ENCODE measurements at regions not wholly inside any gene's neighbourhood (a gene's known extent, or its start where the extent isn't known, plus 50 kb on each side); places are given as distances from the start of the nearest gene placed in this dataset.
A peak's percentile ranks its signal among the peaks of the same experiment; 100 is the strongest.

GRCh38 chr1:239436286-239436685 is 49.9 kb downstream of the CHRM3 start:
- no peak for DNase-seq (ENCODE audit: extremely low read depth in 1 of 11, low read depth in 9 of 11, low spot score in 4 of 11)

- no peak for DNase-seq (ENCODE audit: extremely low read depth in 1 of 11, low read depth in 9 of 11, low spot score in 4 of 11)
Observed at GRCh38 chr1:239437822-239438221, 51.5 kb downstream of the CHRM3 start.

GRCh38 chr1:239438891-239439290 is 52.5 kb downstream of the CHRM3 start:
- DNase-seq (ENCODE audit: extremely low read depth in 1 of 11, low read depth in 9 of 11, low spot score in 4 of 11) = no peak

GRCh38 chr1:239443361-239443760 is 57.0 kb downstream of the CHRM3 start:
- DNase-seq (ENCODE audit: extremely low read depth in 1 of 11, low read depth in 9 of 11, low spot score in 4 of 11) = peak in 4 of 11 donors; percentile 4 to 41 (median 26)

- DNase-seq (ENCODE audit: extremely low read depth in 1 of 11, low read depth in 9 of 11, low spot score in 4 of 11) = no peak
Observed at GRCh38 chr1:239446611-239447010, 60.2 kb downstream of the CHRM3 start.

- DNase-seq (ENCODE audit: extremely low read depth in 1 of 11, low read depth in 9 of 11, low spot score in 4 of 11) = no peak
Observed at GRCh38 chr1:239448911-239449310, 62.5 kb downstream of the CHRM3 start.

GRCh38 chr1:239455743-239456142 is 69.4 kb downstream of the CHRM3 start:
- DNase-seq (ENCODE audit: extremely low read depth in 1 of 11, low read depth in 9 of 11, low spot score in 4 of 11) = no peak

GRCh38 chr1:239456788-239457187 is 70.4 kb downstream of the CHRM3 start:
- DNase-seq (ENCODE audit: extremely low read depth in 1 of 11, low read depth in 9 of 11, low spot score in 4 of 11) = no peak

- DNase-seq (ENCODE audit: extremely low read depth in 1 of 11, low read depth in 9 of 11, low spot score in 4 of 11) = no peak
Observed at GRCh38 chr1:239457491-239458143, 71.2 kb downstream of the CHRM3 start.

- no peak for DNase-seq (ENCODE audit: extremely low read depth in 1 of 11, low read depth in 9 of 11, low spot score in 4 of 11)
Observed at GRCh38 chr1:239458144-239458500, 71.8 kb downstream of the CHRM3 start.

- no peak for DNase-seq (ENCODE audit: extremely low read depth in 1 of 11, low read depth in 9 of 11, low spot score in 4 of 11)
Observed at GRCh38 chr1:239467730-239468129, 81.4 kb downstream of the CHRM3 start.

- no peak for DNase-seq (ENCODE audit: extremely low read depth in 1 of 11, low read depth in 9 of 11, low spot score in 4 of 11)
Observed at GRCh38 chr1:239478069-239478468, 91.7 kb downstream of the CHRM3 start.

- no peak for DNase-seq (ENCODE audit: extremely low read depth in 1 of 11, low read depth in 9 of 11, low spot score in 4 of 11)
Observed at GRCh38 chr1:239483391-239483790, 97.0 kb downstream of the CHRM3 start.

- DNase-seq (ENCODE audit: extremely low read depth in 1 of 11, low read depth in 9 of 11, low spot score in 4 of 11) = no peak
Observed at GRCh38 chr1:239493811-239494414, 107.5 kb downstream of the CHRM3 start.

GRCh38 chr1:239505094-239505493 is 118.7 kb downstream of the CHRM3 start:
- DNase-seq (ENCODE audit: extremely low read depth in 1 of 11, low read depth in 9 of 11, low spot score in 4 of 11) = no peak

- no peak for DNase-seq (ENCODE audit: extremely low read depth in 1 of 11, low read depth in 9 of 11, low spot score in 4 of 11)
Observed at GRCh38 chr1:239507826-239508225, 121.5 kb downstream of the CHRM3 start.

GRCh38 chr1:239511875-239512274 is 125.5 kb downstream of the CHRM3 start:
- no peak for DNase-seq (ENCODE audit: extremely low read depth in 1 of 11, low read depth in 9 of 11, low spot score in 4 of 11)

GRCh38 chr1:239516579-239516978 is 130.2 kb downstream of the CHRM3 start:
- no peak for DNase-seq (ENCODE audit: extremely low read depth in 1 of 11, low read depth in 9 of 11, low spot score in 4 of 11)

- no peak for DNase-seq (ENCODE audit: extremely low read depth in 1 of 11, low read depth in 9 of 11, low spot score in 4 of 11)
Observed at GRCh38 chr1:239526391-239526790, 140.0 kb downstream of the CHRM3 start.

GRCh38 chr1:239527051-239527693 is 140.8 kb downstream of the CHRM3 start:
- peak in 4 of 11 donors; percentile 19 to 41 (median 26) for DNase-seq (ENCODE audit: extremely low read depth in 1 of 11, low read depth in 9 of 11, low spot score in 4 of 11)
